GM19025 (cell line): ENCODE measurements at regions not wholly inside any gene's neighbourhood (a gene's known extent, or its start where the extent isn't known, plus 50 kb on each side); places are given as distances from the start of the nearest gene placed in this dataset.
A peak's percentile ranks its signal among the peaks of the same experiment; 100 is the strongest.

Experiments
- ATAC-seq: cut with Tn5 transposase; IDR thresholded peaks from one replicate; pipeline ENCODE4 v1.9.1; 2021; ENCODE audit warnings: mild to moderate bottlenecking, low read depth, moderate library complexity; ENCODE audit not compliant: unreplicated experiment

GRCh38 chr14:38098074-38098836 lies 109.4 kb upstream of the SSTR1 start:
- no peak for ATAC-seq

GRCh38 chr14:38101679-38102078 lies 106.0 kb upstream of the SSTR1 start:
- no peak for ATAC-seq

GRCh38 chr14:38103542-38104225 lies 104.0 kb upstream of the SSTR1 start:
- no peak for ATAC-seq

- no peak for ATAC-seq
Observed at GRCh38 chr14:38105106-38105702, 102.5 kb upstream of the SSTR1 start.

- peak; percentile 80 for ATAC-seq
Observed at GRCh38 chr14:38107216-38107631, 100.5 kb upstream of the SSTR1 start.

GRCh38 chr14:38108681-38109080 lies 99.0 kb upstream of the SSTR1 start:
- no peak for ATAC-seq

GRCh38 chr14:38110258-38110657 lies 97.4 kb upstream of the SSTR1 start:
- no peak for ATAC-seq

GRCh38 chr14:38111046-38111445 lies 96.7 kb upstream of the SSTR1 start:
- no peak for ATAC-seq

- ATAC-seq: no peak
Observed at GRCh38 chr14:38113546-38113945, 94.2 kb upstream of the SSTR1 start.

GRCh38 chr14:38116895-38117294 lies 90.8 kb upstream of the SSTR1 start:
- ATAC-seq: no peak

GRCh38 chr14:38120109-38120508 lies 87.6 kb upstream of the SSTR1 start:
- ATAC-seq: no peak

- no peak for ATAC-seq
Observed at GRCh38 chr14:38121320-38122020, 86.2 kb upstream of the SSTR1 start.

- no peak for ATAC-seq
Observed at GRCh38 chr14:38122241-38122640, 85.5 kb upstream of the SSTR1 start.

GRCh38 chr14:38124506-38124905 lies 83.2 kb upstream of the SSTR1 start:
- ATAC-seq: no peak

- no peak for ATAC-seq
Observed at GRCh38 chr14:38125481-38126037, 82.1 kb upstream of the SSTR1 start.

- ATAC-seq: no peak
Observed at GRCh38 chr14:38127356-38127755, 80.3 kb upstream of the SSTR1 start.

GRCh38 chr14:38127784-38128183 lies 79.9 kb upstream of the SSTR1 start:
- ATAC-seq: no peak

GRCh38 chr14:38128640-38129039 lies 79.1 kb upstream of the SSTR1 start:
- ATAC-seq: no peak

- ATAC-seq: no peak
Observed at GRCh38 chr14:38129192-38129591, 78.5 kb upstream of the SSTR1 start.

GRCh38 chr14:38129705-38130104 lies 78.0 kb upstream of the SSTR1 start:
- no peak for ATAC-seq
